ENCODE measurements at regions not wholly inside any gene's neighbourhood (a gene's known extent, or its start where the extent isn't known, plus 50 kb on each side); places are given as distances from the start of the nearest gene placed in this dataset.

DNA sequence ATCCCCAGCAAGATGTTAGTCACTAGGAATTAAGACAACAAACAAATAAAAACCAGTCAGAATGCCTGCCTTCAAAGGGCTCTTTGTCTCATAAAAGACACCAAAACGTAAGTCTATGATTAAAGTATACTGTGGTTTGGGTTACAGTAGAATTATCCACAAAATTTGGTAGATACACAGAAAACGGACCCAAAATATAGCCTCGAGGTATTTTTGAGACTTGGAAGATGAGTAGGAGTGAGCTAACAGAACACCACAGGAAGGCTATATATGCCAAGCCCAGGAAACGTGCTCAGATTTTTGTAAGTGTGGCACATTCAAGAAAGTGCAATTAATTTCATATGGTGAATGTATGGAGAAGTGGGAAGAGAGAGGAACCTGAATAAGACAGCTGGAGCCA, 831.4 kb downstream of the CDH11 start:
- TF ChIP-seq, protein P1, sequence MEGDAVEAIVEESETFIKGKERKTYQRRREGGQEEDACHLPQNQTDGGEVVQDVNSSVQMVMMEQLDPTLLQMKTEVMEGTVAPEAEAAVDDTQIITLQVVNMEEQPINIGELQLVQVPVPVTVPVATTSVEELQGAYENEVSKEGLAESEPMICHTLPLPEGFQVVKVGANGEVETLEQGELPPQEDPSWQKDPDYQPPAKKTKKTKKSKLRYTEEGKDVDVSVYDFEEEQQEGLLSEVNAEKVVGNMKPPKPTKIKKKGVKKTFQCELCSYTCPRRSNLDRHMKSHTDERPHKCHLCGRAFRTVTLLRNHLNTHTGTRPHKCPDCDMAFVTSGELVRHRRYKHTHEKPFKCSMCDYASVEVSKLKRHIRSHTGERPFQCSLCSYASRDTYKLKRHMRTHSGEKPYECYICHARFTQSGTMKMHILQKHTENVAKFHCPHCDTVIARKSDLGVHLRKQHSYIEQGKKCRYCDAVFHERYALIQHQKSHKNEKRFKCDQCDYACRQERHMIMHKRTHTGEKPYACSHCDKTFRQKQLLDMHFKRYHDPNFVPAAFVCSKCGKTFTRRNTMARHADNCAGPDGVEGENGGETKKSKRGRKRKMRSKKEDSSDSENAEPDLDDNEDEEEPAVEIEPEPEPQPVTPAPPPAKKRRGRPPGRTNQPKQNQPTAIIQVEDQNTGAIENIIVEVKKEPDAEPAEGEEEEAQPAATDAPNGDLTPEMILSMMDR (conservative IDR thresholded peaks at IDR 0.05): no peak
- no peak for TF ChIP-seq ZFX (IDR thresholded peaks at IDR 0.05)

Data from C4-2B (cell line).